ENCODE measurements at regions not wholly inside any gene's neighbourhood (a gene's known extent, or its start where the extent isn't known, plus 50 kb on each side); places are given as distances from the start of the nearest gene placed in this dataset.
"Not testable (repeated sequence)": the region's sequence is repeated elsewhere in the genome, so short reads cannot be mapped to it uniquely, and the experiment has no call there.

DNA sequence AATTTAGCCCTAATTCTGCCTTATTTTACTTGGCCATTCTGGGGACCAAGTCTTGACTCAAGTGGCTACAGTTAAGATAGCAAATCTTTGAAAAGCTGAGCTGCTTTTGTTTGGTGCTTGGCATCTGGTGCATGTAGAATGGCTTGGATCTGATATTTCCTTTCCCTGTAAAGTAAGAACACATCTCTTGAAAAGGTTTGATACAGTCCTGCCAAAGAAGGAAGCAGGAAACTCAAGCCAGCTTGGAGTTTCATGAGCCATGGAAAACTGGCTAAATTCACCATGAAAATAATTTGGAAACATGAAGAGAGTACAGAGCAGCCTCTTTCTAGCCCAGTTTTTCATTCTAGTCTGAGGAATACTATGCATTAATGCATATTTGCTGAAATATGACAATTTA is 61.0 kb upstream of the CDC42EP3 start:
- TF ChIP-seq, protein P1, sequence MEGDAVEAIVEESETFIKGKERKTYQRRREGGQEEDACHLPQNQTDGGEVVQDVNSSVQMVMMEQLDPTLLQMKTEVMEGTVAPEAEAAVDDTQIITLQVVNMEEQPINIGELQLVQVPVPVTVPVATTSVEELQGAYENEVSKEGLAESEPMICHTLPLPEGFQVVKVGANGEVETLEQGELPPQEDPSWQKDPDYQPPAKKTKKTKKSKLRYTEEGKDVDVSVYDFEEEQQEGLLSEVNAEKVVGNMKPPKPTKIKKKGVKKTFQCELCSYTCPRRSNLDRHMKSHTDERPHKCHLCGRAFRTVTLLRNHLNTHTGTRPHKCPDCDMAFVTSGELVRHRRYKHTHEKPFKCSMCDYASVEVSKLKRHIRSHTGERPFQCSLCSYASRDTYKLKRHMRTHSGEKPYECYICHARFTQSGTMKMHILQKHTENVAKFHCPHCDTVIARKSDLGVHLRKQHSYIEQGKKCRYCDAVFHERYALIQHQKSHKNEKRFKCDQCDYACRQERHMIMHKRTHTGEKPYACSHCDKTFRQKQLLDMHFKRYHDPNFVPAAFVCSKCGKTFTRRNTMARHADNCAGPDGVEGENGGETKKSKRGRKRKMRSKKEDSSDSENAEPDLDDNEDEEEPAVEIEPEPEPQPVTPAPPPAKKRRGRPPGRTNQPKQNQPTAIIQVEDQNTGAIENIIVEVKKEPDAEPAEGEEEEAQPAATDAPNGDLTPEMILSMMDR (IDR thresholded peaks at IDR 0.05) = not testable (repeated sequence)
- not testable (repeated sequence) for TF ChIP-seq POLR2A (IDR thresholded peaks at IDR 0.05)
